HEK293 (cell line): ENCODE measurements at regions not wholly inside any gene's neighbourhood (a gene's known extent, or its start where the extent isn't known, plus 50 kb on each side); places are given as distances from the start of the nearest gene placed in this dataset.

Source experiments
- CTCF ChIA-PET: fragments of 350-600 bp; formaldehyde crosslinking; extraction: SDS; loops from one replicate; lab custom pipeline; 2021; ENCODE audit warnings: antibody characterized with exemption; lab: Yijun Ruan, JAX
- POLR2A ChIA-PET: fragments of 300-600 bp; formaldehyde crosslinking; extraction: SDS; loops from one replicate; lab custom pipeline; 2020; ENCODE audit warnings: antibody characterized with exemption, inconsistent platforms; lab: Yijun Ruan, JAX
- H3K27ac ChIP-seq: fragments of 200-500 bp; sonication (Bioruptor generic); 2 replicates; pipeline ENCODE4 v1.5.1; 2014; ENCODE audit warnings: low read depth, low read length, control low read depth, inconsistent platforms; ENCODE audit errors: extremely low read depth
- H3K36me3 ChIP-seq, 2 experiments: fragments of 200-500 bp in 1 of 2; sonication (Bioruptor generic) in 1 of 2; 1 replicate in 1 of 2; 2 replicates in 1 of 2; pipeline ENCODE4 v1.5.1; 2014 to 2017; ENCODE audit warnings: inconsistent platforms in 2 of 2, low read length in 2 of 2; ENCODE audit not compliant: control insufficient read depth in 2 of 2, insufficient read depth in 1 of 2
- H3K4me1 ChIP-seq: fragments of 200-500 bp; sonication (Bioruptor generic); 2 replicates; pipeline ENCODE4 v1.5.1; 2014; ENCODE audit warnings: mild to moderate bottlenecking, low read length, inconsistent platforms; ENCODE audit not compliant: control insufficient read depth, insufficient read depth
- H3K4me3 ChIP-seq: 2 replicates; pipeline ENCODE4 v1.5.1; 2011; ENCODE audit warnings: low read depth, mild to moderate bottlenecking, control low read depth, low read length, moderate library complexity
- H3K9me3 ChIP-seq: fragments of 200-500 bp; sonication (Bioruptor generic); 2 replicates; pipeline ENCODE4 v1.5.1; 2014; ENCODE audit warnings: low read depth, low read length, inconsistent platforms; ENCODE audit not compliant: control insufficient read depth, insufficient read depth
- FEZF1 ChIP-seq: fragments of 450-650 bp; formaldehyde crosslinking; IDR thresholded peaks from 2 replicates; pipeline ENCODE4 v1.5.1; 2016; ENCODE audit warnings: missing biosample characterization, missing genetic modification characterization
- GLIS1 ChIP-seq: fragments of 450-650 bp; formaldehyde crosslinking; IDR thresholded peaks from 2 replicates; pipeline ENCODE4 v1.5.1; 2016; ENCODE audit warnings: missing biosample characterization, missing genetic modification characterization
- HOXA7 ChIP-seq: sonication (generic); formaldehyde crosslinking; IDR thresholded peaks from 2 replicates; pipeline ENCODE4 v1.8.1; 2022; ENCODE audit warnings: missing genetic modification reagents, borderline replicate concordance
- IKZF3 ChIP-seq: fragments of 450-650 bp; IDR thresholded peaks from 2 replicates; pipeline ENCODE4 v1.5.0; 2018; ENCODE audit warnings: missing biosample characterization, mild to moderate bottlenecking, missing genetic modification characterization, moderate library complexity
- RBAK ChIP-seq: fragments of 450-650 bp; formaldehyde crosslinking; IDR thresholded peaks from 2 replicates; pipeline ENCODE4 v1.5.1; 2016; ENCODE audit warnings: missing biosample characterization, missing genetic modification characterization
- ZIC2 ChIP-seq: fragments of 450-650 bp; formaldehyde crosslinking; IDR thresholded peaks from 2 replicates; pipeline ENCODE4 v1.5.1; 2016; ENCODE audit warnings: missing biosample characterization, missing genetic modification characterization
- ZNF16 ChIP-seq: fragments of 450-650 bp; formaldehyde crosslinking; IDR thresholded peaks from 2 replicates; pipeline ENCODE4 v1.5.1; 2016; ENCODE audit warnings: low read depth, missing biosample characterization, missing genetic modification characterization
- ZNF239 ChIP-seq: fragments of 450-650 bp; formaldehyde crosslinking; IDR thresholded peaks from 2 replicates; pipeline ENCODE4 v1.5.1; 2016; ENCODE audit warnings: missing biosample characterization, missing genetic modification characterization
- ZNF37A ChIP-seq: fragments of 450-650 bp; IDR thresholded peaks from 2 replicates; pipeline ENCODE4 v1.5.1; 2018; ENCODE audit warnings: missing biosample characterization, missing genetic modification characterization
- ZNF521 ChIP-seq: fragments of 450-650 bp; formaldehyde crosslinking; IDR thresholded peaks from 2 replicates; pipeline ENCODE4 v1.5.1; 2017; ENCODE audit warnings: missing biosample characterization, mild to moderate bottlenecking, missing genetic modification characterization
- ZNF571 ChIP-seq: fragments of 450-650 bp; formaldehyde crosslinking; IDR thresholded peaks from 2 replicates; pipeline ENCODE4 v1.5.0; 2017; ENCODE audit warnings: missing biosample characterization, missing genetic modification characterization
- ZNF623 ChIP-seq: fragments of 450-650 bp; formaldehyde crosslinking; IDR thresholded peaks from 2 replicates; pipeline ENCODE4 v1.5.1; 2016; ENCODE audit warnings: missing biosample characterization, missing genetic modification characterization
- ZNF626 ChIP-seq: fragments of 450-650 bp; sonication (Bioruptor Pico); formaldehyde crosslinking; IDR thresholded peaks from 2 replicates; pipeline ENCODE4 v1.5.1; 2018; ENCODE audit warnings: missing biosample characterization, missing genetic modification characterization, inconsistent platforms
- ZNF76 ChIP-seq: fragments of 450-650 bp; formaldehyde crosslinking; IDR thresholded peaks from 2 replicates; pipeline ENCODE4; 2016; ENCODE audit warnings: low read depth, missing biosample characterization, missing genetic modification characterization, borderline replicate concordance
- ZNF768 ChIP-seq: fragments of 450-650 bp; formaldehyde crosslinking; IDR thresholded peaks from 2 replicates; pipeline ENCODE4 v1.5.1; 2018; ENCODE audit warnings: missing biosample characterization, mild to moderate bottlenecking, missing genetic modification characterization
- TF ChIP-seq, protein P1 (sequence below): fragments of 450-650 bp; formaldehyde crosslinking; IDR thresholded peaks from 2 replicates; pipeline ENCODE4; 2016; ENCODE audit warnings: missing biosample characterization, missing genetic modification characterization
- TF ChIP-seq, protein P2 (sequence below): fragments of 450-650 bp; formaldehyde crosslinking; IDR thresholded peaks from 2 replicates; pipeline ENCODE4 v1.5.1; 2016; ENCODE audit warnings: missing biosample characterization, missing genetic modification characterization
- TF ChIP-seq, protein P3 (sequence below): fragments of 450-650 bp; formaldehyde crosslinking; IDR thresholded peaks from 2 replicates; pipeline ENCODE4 v1.5.1; 2016; ENCODE audit warnings: missing biosample characterization, missing genetic modification characterization, low read depth
- TF ChIP-seq, protein P4 (sequence below): fragments of 450-650 bp; formaldehyde crosslinking; IDR thresholded peaks from 2 replicates; pipeline ENCODE4 v1.5.1; 2017; ENCODE audit warnings: missing biosample characterization, missing genetic modification characterization

DNA sequence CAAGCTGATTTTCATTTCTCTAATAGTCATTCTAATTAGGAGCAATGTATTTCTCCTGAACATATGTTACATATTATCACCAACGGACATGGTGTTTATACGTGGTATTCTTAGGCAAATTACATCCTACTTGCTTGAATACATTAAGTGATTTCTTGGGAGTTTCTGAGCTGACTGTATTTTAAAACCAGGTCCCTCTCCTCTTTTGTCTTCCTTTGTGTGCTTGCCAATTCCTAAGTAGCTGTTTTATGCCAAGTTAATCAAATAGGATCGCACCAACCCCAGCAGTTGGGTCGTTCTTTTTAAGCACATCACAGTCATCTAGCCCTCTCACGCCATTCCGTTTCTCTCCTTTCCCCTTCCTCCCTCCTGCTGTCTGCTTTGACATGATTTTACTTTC lies 75.4 kb upstream of the MAP2 start:
- no peak for TF ChIP-seq ZNF76 (tag by site-specific recombination)
- no peak for TF ChIP-seq HOXA7 (CRISPR knock-in tag)
- no peak for TF ChIP-seq ZNF16 (tag by site-specific recombination)
- TF ChIP-seq ZNF768: no peak
- no peak for TF ChIP-seq ZNF521
- TF ChIP-seq, protein P1, sequence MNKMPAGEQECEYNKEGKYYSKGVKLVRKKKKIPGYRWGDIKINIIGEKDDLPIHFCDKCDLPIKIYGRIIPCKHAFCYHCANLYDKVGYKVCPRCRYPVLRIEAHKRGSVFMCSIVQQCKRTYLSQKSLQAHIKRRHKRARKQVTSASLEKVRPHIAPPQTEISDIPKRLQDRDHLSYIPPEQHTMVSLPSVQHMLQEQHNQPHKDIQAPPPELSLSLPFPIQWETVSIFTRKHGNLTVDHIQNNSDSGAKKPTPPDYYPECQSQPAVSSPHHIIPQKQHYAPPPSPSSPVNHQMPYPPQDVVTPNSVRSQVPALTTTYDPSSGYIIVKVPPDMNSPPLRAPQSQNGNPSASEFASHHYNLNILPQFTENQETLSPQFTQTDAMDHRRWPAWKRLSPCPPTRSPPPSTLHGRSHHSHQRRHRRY (tag by site-specific recombination): no peak
- TF ChIP-seq ZNF626 (tag by site-specific recombination): no peak
- TF ChIP-seq ZNF37A (tag by site-specific recombination): no peak
- no peak for TF ChIP-seq ZIC2 (tag by site-specific recombination)
- TF ChIP-seq ZNF239 (tag by site-specific recombination): no peak
- TF ChIP-seq ZNF571 (tag by site-specific recombination): no peak
- TF ChIP-seq RBAK (tag by site-specific recombination): no peak
- no peak overlapping the region for H3K27ac ChIP-seq
- no peaks in the 10 kb centered on the region for H3K36me3 ChIP-seq
- no peak overlapping the region for H3K4me3 ChIP-seq
- CTCF ChIA-PET: interaction anchor here (1.5 kb wide), 1 partner anchor 13 kb away, joined by 7 read pairs; no protein-coding TSS in a partner anchor
- peaks cover 3% of the 10 kb centered on the region; the same call in 1 of the 2 replicates for H3K4me1 ChIP-seq
- H3K9me3 ChIP-seq: no peaks in the 10 kb centered on the region
- POLR2A ChIA-PET: no interaction called here

DNA sequence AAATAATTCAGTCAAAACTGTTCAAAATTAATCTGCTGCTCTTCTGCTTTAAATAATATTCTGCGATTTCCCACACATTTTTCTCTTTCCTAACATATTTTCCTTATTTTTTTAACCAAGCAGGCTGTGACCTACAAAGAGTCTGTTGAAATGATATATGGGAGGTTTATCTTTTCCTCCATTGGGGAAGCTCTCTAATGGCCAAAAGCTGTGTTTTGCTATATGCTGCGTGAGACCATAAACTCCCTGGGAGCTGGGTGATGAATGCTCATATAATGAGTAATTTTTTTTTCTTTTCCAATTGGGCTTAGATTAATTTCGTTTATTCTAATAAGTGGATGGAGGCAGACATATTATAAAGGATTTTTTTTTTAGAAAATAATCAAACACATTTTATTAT lies 72.2 kb upstream of the MAP2 start:
- peaks cover 3% of the 10 kb centered on the region; the same call in 1 of the 2 replicates for H3K4me1 ChIP-seq
- TF ChIP-seq ZNF623 (tag by site-specific recombination) (no peak), FEZF1 (peak; percentile 73), ZIC2 (tag by site-specific recombination) (peak; percentile 41; the same call in 1 of the 2 replicates), IKZF3 (tag by site-specific recombination) (0 out of 2 replicates have a peak, but pooled peaks have one; percentile 36), GLIS1 (tag by site-specific recombination) (peak; percentile 81)
- TF ChIP-seq, protein P2, sequence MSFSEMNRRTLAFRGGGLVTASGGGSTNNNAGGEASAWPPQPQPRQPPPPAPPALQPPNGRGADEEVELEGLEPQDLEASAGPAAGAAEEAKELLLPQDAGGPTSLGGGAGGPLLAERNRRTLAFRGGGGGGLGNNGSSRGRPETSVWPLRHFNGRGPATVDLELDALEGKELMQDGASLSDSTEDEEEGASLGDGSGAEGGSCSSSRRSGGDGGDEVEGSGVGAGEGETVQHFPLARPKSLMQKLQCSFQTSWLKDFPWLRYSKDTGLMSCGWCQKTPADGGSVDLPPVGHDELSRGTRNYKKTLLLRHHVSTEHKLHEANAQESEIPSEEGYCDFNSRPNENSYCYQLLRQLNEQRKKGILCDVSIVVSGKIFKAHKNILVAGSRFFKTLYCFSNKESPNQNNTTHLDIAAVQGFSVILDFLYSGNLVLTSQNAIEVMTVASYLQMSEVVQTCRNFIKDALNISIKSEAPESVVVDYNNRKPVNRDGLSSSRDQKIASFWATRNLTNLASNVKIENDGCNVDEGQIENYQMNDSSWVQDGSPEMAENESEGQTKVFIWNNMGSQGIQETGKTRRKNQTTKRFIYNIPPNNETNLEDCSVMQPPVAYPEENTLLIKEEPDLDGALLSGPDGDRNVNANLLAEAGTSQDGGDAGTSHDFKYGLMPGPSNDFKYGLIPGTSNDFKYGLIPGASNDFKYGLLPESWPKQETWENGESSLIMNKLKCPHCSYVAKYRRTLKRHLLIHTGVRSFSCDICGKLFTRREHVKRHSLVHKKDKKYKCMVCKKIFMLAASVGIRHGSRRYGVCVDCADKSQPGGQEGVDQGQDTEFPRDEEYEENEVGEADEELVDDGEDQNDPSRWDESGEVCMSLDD (tag by site-specific recombination): no peak
- TF ChIP-seq, protein P3, sequence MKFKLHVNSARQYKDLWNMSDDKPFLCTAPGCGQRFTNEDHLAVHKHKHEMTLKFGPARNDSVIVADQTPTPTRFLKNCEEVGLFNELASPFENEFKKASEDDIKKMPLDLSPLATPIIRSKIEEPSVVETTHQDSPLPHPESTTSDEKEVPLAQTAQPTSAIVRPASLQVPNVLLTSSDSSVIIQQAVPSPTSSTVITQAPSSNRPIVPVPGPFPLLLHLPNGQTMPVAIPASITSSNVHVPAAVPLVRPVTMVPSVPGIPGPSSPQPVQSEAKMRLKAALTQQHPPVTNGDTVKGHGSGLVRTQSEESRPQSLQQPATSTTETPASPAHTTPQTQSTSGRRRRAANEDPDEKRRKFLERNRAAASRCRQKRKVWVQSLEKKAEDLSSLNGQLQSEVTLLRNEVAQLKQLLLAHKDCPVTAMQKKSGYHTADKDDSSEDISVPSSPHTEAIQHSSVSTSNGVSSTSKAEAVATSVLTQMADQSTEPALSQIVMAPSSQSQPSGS (tag by site-specific recombination): no peak
- TF ChIP-seq, protein P4, sequence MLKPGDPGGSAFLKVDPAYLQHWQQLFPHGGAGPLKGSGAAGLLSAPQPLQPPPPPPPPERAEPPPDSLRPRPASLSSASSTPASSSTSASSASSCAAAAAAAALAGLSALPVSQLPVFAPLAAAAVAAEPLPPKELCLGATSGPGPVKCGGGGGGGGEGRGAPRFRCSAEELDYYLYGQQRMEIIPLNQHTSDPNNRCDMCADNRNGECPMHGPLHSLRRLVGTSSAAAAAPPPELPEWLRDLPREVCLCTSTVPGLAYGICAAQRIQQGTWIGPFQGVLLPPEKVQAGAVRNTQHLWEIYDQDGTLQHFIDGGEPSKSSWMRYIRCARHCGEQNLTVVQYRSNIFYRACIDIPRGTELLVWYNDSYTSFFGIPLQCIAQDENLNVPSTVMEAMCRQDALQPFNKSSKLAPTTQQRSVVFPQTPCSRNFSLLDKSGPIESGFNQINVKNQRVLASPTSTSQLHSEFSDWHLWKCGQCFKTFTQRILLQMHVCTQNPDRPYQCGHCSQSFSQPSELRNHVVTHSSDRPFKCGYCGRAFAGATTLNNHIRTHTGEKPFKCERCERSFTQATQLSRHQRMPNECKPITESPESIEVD (tag by site-specific recombination): peak; percentile 38; the same call in 1 of the 2 replicates
- no peak overlapping the region for H3K27ac ChIP-seq
- no peaks in the 10 kb centered on the region for H3K36me3 ChIP-seq
- POLR2A ChIA-PET: no interaction called here
- no peaks in the 10 kb centered on the region for H3K9me3 ChIP-seq
- H3K4me3 ChIP-seq: no peak overlapping the region
- CTCF ChIA-PET: interaction anchor here (0.7 to 2.4 kb wide), 5 partner anchors 17 to 978 kb away, joined by 3 to 18 read pairs (median 4); partner anchors contain the start of gene MAP2
